Fibroblast of gingiva (primary cell): ENCODE measurements at regions not wholly inside any gene's neighbourhood (a gene's known extent, or its start where the extent isn't known, plus 50 kb on each side); places are given as distances from the start of the nearest gene placed in this dataset.
"Not testable (repeated sequence)": the region's sequence is repeated elsewhere in the genome, so short reads cannot be mapped to it uniquely, and the experiment has no call there.

Experiments used
- DNase-seq: peaks from one replicate; pipeline ENCODE4 v3.0.0-alpha.2; 2011; ENCODE audit warnings: low read depth

DNA sequence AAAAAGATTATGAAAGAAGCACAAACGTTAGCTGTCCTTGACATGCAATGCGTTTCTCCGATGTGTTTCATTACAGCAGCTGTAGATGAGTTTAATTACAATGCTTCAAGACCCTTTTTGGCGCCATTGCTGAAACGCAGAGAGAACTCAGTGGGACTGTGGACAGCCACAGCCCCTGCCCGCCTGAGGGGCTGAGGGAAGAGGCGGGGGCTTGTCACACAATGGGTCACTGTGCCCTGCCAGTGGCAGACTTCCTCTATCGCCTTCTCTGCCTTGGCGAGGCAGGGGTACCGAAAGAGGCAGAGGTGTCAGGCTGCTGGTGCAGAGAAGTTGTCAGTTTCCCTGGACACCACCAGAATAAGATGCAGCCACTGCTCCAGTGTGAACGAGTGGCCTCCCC lies 252.0 kb downstream of the NR2F2 start:
- DNase-seq: no peak

DNA sequence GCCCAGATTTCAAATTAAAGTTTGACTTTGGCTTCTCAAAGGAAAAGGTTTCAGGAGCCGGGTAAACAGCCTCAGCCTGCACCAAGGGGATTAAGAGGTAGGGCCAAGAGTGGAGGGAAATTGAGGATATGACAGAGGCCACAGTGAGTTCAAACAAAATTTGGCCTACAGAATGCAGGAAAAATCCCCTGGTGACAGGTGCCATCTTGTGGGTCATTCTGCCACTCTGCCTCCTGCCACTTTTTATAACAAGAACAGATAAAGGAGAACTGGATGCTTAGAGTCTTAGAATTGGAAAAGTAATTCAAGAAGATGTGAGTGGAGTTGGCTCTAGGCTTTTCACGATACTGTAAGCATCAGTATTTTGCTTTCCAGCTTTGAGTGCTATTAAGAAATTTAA lies 253.2 kb downstream of the NR2F2 start:
- no peak for DNase-seq

DNA sequence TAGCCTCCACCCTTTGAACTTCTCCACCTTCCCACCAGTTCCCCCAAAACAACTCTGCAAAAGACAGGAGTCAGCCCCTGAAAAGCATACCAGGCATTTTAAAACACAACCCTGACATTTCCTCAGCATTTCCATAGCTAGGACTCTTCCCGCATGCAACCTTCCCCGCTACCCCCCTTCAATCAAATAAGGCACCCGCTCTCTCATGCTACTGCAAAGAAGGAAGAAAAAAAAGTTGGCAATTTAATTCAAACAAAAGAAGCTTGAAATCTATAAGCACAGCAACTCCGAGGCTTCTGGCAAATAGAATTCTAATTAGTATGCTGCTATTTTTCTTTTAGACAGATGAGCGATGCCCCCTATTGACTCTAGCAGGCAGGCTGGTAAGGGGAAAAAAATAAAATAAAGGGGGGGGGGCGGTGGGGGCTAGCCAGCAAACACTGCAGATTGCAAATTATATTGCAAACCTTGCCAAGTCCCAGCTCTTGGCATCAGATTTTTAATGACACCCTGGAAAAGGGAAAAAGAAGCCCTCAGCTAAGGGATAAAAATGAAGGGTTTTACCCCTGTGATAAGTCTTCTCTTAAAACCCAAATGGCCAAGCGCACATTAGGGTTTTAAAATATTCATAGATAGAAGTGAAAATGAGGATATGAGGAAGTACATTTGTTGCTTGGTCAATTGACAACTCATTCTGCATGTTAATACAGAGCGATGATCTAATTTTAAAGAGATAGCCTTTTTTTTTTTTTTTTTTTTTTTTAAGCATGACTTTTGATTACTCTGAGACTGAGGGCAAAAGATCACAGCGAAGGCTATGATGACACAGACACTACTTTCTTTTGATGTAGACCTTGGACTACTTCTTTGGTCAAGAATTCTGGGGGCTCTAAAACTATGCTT lies 255.2 kb downstream of the NR2F2 start:
- no peak for DNase-seq

DNA sequence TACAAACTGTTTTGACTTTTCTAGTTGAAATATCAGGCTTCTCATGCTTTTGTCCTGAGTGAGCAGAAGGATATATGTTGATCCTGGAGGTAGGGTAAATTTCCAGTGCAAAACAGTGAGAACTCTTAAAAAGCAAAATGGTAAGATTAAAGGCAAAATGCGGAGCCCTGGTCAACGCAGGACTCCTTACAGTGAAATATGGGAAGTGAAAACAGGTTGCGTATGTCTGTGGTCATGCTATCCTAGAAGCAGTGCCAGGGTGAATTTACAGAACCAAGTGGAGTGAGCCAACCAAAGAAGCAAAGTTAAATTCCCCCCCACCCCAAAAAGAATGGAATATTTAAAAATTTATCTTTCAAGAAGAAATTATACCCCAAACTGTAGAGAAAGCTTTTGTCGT lies 256.4 kb downstream of the NR2F2 start:
- no peak for DNase-seq

DNA sequence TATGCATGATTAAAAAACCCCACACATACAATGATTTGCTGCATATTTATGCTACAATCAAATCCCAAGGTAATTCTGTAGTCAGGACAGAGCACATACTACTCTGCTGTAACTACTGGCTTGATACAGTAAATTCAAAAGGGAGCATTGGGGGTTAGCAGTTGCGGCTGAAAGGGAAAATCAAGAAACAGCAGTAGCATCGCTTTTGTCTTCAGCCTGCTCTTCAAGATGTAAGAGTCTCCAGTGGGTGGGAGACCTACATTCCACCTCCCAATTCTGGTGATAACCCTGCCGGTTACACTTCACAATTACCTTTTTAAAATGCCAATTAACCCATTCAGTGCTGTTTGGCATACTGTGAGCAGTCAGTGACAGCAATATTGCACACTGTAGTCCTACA lies 259.4 kb downstream of the NR2F2 start:
- no peak for DNase-seq

DNA sequence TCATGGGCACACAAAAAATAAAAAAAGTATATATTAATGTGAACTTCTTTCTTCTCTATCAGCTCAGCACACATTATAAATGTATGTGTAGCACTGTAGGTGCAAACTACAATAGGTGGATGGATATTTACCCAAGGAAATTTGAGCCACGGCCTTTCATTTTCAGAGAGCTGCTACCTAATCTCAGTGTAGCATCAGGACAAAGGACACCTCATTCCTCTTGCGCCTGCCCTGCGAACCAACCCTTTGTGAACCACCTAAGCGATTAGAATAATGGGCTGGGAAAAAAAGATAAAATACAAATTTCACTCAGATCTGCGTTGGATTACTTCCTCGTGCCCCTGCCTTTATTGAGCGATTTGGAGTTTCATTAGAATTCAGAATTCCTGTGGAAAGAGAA lies 263.2 kb downstream of the NR2F2 start:
- DNase-seq: no peak

DNA sequence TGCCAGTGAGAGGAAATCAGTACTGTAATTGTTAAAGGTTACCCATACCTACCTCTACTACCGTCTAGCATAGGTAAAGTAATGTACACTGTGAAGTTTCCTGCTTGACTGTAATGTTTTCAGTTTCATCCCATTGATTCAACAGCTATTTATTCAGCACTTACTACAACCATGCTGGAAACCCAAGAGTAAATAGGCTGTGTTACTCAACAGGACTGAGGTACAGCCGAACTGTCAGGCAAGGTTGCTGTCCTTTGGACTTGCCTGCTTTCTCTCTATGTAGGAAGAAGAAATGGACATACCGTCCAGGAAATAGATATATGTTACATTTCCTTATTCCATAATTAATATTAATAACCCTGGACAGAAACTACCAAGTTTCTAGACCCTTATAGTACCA lies 265.5 kb downstream of the NR2F2 start:
- no peak for DNase-seq

DNA sequence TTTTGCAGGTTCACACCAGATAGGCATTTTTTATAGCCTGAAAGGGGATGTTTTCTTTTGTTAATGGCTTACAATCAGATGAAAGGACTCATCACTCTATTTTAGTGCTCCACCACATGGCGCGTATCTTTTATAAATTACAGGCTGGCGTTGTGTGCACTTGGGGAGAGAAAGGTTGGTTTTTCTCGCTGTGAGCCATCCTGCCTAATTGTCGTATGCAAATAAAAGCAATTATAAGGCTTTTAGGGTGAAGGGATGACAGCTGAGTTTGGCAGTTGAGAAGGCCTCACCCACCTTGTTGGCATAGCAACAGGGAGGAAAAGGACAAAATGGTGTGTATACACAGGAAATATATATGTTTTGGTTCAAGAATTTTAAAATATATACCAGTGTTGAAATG lies 268.0 kb downstream of the NR2F2 start:
- DNase-seq: no peak

DNA sequence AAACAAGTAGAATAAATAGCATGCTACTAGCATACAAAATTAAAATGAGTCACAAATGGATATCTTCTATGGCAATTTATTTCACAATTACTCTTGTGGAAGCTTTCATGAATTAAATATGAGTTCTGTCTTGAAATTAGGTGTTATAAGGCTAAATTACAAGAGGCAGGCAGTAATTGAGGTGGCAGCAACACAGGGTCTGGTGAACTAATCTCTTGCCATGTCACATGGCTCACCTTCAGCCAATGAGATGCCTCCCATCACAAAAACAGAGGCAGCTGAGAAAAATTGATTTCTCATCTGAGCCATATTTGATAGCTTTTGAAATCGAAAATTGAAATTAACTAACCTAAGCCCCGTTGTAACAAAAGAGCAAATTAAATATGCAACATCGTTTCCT lies 268.8 kb downstream of the NR2F2 start:
- no peak for DNase-seq

DNA sequence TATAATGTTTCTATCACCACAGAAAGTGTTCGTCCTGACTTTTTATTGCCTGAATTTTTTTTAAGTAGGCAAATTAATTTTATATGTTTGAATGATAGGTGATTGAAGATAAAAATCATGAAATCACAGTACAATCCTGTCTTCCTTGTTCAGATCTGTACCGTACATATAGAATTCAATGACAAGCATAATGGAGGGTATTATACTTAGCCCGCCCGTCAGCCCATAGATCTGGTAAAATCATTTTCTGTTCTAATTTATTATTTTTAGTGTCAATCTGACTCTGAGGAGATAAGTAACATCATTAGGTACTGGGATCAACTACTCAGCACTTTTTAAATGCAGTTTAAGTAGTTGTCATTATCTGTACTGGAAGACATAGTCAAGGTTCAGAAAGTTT lies 269.9 kb downstream of the NR2F2 start:
- DNase-seq: no peak

DNA sequence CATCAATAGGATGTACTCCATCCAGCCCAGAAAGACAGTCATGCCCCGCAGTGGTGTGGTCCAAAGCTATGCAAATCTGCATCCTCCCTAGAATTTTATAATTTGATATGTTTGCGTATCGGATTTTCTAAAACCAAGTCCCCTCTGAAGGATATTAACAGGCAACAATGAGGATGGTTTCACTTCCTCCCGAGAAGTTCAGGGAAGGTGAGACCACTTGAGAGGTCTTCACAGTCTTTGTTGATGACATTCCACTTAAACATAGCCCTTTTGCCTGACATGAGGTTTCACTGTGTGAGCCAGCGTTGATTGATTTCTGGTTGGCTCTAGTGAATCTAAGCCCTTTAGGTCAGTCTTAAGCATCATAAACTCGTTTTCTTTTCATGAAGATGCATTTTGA lies 276.1 kb downstream of the NR2F2 start:
- no peak for DNase-seq

DNA sequence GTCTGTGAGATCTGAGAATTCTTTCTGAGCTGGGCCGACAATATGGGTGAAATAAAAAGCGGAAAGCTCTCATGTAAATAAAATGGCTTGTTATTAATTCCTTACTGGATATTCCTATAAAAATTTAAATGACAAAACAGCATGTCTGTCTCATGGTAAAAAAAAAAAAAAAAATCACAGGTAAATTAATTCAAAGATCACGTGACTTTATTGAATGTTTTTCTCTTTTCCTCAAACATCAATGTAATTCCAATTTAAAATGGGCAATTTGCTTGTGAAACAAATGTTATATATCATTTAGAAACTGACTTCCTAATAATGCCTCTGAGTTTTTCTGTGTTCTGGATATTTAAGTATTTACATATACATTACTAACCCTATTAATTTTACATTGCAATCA lies 280.3 kb downstream of the NR2F2 start:
- DNase-seq: no peak

DNA sequence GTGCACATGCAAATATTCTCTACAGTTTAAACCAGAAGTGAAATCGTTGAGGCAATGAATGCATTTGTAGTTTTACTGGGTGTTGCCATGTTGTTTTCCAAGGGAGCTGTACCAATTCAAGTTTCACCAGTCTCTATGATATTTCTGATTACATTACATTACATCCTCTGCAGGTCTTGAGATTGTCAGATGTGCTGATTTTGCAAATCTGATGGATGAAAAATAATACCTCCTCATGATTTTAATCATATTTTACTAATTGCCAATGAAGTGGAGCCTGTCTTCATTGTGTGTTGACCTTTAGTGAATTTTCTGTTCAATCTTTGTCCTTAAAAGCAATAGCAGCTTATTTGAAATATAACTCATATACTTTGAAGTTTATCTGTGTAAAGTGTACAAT lies 282.4 kb downstream of the NR2F2 start:
- no peak for DNase-seq

DNA sequence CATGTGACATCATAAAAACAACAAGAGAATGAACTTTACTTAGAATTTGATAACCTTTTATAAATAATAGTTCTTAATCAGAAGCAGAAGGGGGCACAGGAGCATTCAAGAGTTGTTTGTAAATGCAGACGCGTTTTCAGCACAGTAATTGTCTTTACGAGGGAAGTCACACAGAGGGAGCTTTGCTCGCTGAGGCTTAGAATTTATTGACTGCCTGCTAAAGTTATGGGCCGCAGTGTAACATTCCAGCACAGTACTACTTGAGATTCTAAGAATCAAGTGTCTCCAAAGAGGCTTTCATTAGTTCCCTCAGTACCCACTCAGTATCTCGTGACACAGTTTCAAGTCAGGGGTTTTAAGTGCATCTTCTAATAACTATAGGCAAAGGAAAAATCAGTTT lies 288.7 kb downstream of the NR2F2 start:
- DNase-seq: no peak

DNA sequence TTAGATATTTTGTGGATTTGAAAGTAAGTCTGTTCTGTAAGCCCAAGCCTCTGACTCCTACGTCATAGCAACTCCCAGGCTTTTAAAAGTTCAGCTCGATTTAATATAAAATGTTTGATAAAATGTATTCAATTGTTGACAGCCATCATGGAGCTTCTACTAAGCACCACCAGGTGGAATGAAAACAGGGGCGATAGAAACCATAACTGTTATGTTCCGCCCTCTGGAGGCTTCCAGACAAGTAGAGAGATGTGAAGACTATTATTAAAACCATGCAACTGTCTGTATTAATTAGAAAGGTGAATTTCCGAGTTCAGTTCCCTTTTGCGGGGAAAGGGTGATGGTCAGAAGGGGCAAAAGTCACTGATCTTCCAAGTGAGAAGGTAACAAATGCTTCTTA lies 292.2 kb downstream of the NR2F2 start:
- DNase-seq: no peak

DNA sequence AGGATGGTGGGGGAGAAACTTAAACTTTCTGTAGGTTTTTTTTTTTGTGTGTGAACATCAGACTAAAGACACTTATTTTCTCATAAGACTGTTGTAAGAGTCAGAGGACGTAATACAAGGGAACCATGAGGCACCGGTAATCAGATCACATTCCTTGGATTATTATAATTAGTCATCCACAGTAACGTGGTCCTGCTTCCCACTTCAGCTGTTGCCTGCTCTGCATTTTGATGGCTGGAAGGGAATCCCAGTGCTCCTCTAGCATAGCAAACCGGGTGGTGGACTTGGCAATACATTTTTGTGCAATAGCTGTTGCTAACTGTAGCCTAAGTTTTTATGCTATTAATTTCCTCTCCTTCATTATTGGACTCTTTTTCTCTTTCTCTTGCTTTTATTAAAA lies 294.8 kb downstream of the NR2F2 start:
- DNase-seq: no peak

DNA sequence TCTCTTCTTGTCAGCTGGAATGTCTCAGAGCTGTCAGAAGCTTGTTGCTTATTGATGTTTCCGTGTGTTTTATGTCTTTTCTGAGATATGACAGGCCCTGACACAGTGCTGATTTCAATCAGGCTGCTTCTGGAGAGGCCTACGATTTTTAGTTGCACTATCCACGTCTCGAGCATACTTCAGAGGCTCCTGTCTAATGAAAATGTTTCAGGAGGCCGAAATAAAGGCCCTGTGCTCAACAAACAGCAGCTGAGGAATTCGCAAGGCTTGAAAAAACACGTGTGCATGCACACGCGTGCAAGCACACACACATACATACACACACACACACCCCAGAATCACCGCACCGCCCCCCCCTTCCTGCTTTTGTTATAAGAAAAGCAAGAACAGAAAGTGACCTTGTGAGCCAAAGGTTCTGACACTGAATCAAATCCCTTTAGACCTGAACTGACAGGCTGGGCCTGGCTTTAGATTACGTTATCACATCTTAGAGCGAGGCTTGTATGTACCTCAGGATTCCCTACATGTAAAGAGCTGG lies 296.6 kb downstream of the NR2F2 start:
- no peak for DNase-seq

DNA sequence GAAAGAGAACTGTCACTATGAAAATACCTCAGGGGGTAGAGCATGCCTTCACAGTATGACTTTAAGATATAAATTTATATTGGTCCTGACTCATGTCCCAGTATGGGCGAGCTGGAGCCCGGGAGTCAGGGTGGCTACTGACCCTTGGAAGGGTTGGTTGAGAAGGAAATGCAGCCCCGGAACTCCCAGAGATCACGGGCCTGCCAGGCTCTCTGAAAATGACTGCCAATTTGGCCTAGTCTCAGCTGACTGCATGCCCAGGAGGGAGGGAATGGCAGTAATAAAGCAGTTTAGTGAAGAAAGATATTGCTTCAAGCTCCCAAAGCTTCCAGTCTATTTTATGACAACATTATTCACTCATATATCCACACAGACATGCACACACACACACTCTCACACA lies 299.0 kb downstream of the NR2F2 start:
- DNase-seq: no peak

DNA sequence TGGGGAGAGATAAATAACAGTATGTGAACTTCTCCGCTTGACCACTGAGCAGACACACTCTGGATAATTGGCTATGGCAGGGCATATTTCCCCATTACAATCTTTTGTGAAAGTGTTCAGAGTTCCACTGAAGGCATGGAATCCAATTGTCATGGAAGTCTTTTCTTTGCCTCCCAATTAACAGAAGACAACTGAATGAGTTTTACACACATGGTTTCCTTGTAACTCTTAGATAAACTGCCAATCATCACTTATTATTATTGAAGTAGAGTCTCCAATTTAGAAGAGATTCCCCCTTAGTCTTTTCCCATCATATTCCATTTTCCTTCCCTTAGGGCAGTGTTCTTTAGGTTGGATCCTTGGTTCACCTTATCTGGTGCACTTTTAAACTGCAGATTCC lies 308.3 kb downstream of the NR2F2 start:
- DNase-seq: no peak

DNA sequence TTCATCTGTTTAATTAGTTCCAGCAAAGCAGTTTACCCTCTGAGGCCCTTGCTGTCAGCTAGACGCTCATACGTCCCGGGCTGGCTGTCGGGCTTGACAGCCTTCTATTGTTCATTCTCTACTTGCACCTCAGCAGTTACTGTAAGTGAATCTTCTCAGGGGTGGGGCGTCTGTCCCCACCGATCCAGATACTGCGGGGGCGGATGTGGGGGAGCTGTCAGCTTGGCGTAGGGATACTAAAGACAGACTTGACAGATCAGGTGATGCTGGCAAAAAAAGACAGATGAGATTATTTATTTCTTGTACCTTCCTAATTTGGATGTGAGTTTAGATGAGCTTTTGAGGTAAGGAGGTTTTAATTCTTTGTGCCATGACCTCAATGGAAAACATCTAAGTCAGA lies 315.3 kb downstream of the NR2F2 start:
- DNase-seq: no peak

DNA sequence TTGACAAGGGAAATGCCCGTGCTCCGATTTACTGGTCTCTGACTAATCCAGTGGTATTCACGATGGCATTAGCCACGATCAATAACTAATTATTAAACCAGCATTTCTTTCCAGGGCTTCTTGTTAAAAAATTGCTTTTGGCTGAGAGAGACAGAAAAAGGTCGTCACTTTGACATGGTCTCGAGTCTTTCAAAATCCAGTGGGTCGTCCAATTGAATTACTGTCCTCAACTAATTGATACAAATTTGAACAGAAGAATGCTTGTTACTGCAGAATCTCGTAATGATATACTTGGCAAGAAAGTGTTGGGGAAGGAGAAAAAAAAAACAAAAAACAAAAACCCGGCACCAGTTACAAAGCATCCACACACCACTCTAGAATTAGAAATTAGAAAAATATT lies 318.4 kb downstream of the NR2F2 start:
- DNase-seq: no peak

DNA sequence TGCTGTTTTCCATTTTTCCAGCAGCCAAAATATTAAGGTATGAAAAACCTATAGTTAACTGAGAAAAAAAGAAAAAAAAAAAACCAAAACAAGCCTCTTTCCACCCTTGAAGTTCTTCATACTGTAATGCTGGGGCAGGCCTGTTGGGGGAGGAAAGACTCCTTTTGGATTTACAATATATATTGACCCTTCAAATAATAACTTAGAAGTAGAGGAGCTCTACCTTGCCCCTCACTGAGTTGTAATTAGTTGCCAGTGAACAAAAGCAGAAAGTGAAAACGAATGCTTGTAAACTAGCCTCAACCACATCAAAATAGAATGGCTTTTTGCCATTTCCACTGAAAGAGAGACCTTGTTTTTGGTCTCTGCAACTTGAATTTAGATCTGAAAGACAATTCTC lies 326.6 kb downstream of the NR2F2 start:
- DNase-seq: no peak

DNA sequence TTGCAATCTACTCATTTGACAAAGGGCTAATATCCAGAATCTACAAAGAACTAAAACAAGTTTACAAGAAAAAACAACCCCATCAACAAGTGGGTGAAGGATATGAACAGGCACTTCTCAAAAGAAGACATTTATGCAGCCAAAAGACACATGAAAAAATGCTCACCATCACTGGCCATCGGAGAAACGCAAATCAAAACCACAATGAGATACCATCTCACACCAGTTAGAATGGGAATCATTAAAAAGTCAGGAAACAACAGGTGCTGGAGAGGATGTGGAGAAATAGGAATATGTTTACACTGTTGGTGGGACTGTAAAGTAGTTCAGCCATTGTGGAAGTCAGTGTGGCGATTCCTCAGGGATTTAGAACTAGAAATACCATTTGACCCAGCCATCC lies 336.5 kb downstream of the NR2F2 start:
- not testable (repeated sequence) for DNase-seq

DNA sequence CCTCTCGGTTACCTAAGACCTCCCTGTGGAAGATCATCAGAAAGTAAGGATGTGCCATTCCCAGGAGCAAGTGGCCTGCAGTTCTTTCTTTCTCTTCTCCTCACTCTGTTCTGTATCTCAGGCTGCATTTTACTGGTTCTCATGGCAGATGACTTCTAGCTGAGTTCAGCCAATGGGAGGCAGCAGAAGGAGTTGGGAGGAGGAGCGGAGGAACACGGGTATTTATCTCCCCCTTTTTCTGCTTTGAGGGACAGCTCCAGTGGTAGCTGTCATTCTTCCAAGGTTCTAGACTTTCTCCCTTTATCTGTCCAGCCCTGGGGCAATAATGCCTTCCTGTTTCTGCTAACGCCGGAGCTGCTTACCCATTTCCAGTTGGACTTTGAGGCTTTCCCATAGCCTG lies 339.9 kb downstream of the NR2F2 start:
- no peak for DNase-seq
